ENCODE measurements at regions not wholly inside any gene's neighbourhood (a gene's known extent, or its start where the extent isn't known, plus 50 kb on each side); places are given as distances from the start of the nearest gene placed in this dataset.

GRCh38 chr4:164538097-164538496 lies 215.8 kb upstream of the SMIM31 start:
- Histone ChIP-seq H3K4me3 (replicated peaks in 1 of 3; ENCODE audit: low read depth in 2 of 3, low read length in 3 of 3) (no peak overlapping the region), H3K9ac (ENCODE audit: insufficient read depth, low read length, poor library complexity, severe bottlenecking) (no peak overlapping the region), H3K36me3 (replicated peaks in 1 of 2; ENCODE audit: control insufficient read depth in 1 of 2, insufficient read depth in 2 of 2, low read length in 2 of 2) (no peaks in the 10 kb centered on the region), H2AFZ (ENCODE audit: insufficient read depth, low read depth, low read length, poor library complexity, severe bottlenecking) (no peak overlapping the region), H3K27me3 (ENCODE audit: control insufficient read depth in 2 of 2, insufficient read depth in 2 of 2, low read length in 2 of 2) (no peaks in the 10 kb centered on the region), H3K79me2 (ENCODE audit: insufficient read depth, low read length) (no peaks in the 10 kb centered on the region), H3K27ac (ENCODE audit: low read depth in 1 of 2, low read length in 2 of 2) (no peak overlapping the region), H4K20me1 (ENCODE audit: insufficient read depth, low read length) (no peaks in the 10 kb centered on the region), H3K4me2 (replicated peaks; ENCODE audit: extremely low read depth, low read length, poor library complexity, severe bottlenecking) (no peak overlapping the region), H3K4me1 (ENCODE audit: control insufficient read depth in 1 of 2, insufficient read depth in 2 of 2, low read length in 2 of 2) (no peaks in the 10 kb centered on the region), H3K9me3 (replicated peaks in 1 of 2; ENCODE audit: control insufficient read depth in 1 of 2, insufficient read depth in 1 of 2, low read length in 2 of 2) (peaks cover 19% of the 10 kb centered on the region in 2 donors)
- DNase-seq, result no peak
- no peak overlapping the region for H3K27ac Mint-ChIP-seq
- no peaks in the 10 kb centered on the region for H3K4me1 Mint-ChIP-seq
- intact Hi-C loops (cut with micrococcal nuclease), result no loop called here
- H3K36me3 Mint-ChIP-seq, result no peaks in the 10 kb centered on the region
- H3K27me3 Mint-ChIP-seq (ENCODE audit: low read depth in 3 of 3), result no peaks in the 10 kb centered on the region
- H3K4me3 Mint-ChIP-seq, result no peak overlapping the region
- no peak for TF ChIP-seq CTCF (IDR thresholded peaks at IDR 0.05)
- WGBS (ENCODE audit: insufficient coverage), result 86% methylated on average over 2 of the region's 4 CpGs
- peaks cover 4 to 30% (median 14%) of the 10 kb centered on the region in 7 donors for H3K9me3 Mint-ChIP-seq

GRCh38 chr4:164540987-164541386 lies 212.9 kb upstream of the SMIM31 start:
- H3K4me3 Mint-ChIP-seq, result no peak overlapping the region
- H3K27ac ChIP-seq (ENCODE audit: low read depth in 1 of 2, low read length in 2 of 2), result no peak overlapping the region
- H3K27me3 ChIP-seq (ENCODE audit: control insufficient read depth in 2 of 2, insufficient read depth in 2 of 2, low read length in 2 of 2), result no peaks in the 10 kb centered on the region
- no peaks in the 10 kb centered on the region for H3K36me3 ChIP-seq (replicated peaks in 1 of 2; ENCODE audit: control insufficient read depth in 1 of 2, insufficient read depth in 2 of 2, low read length in 2 of 2)
- H3K9me3 ChIP-seq (replicated peaks in 1 of 2; ENCODE audit: control insufficient read depth in 1 of 2, insufficient read depth in 1 of 2, low read length in 2 of 2), result peaks cover 23 to 25% of the 10 kb centered on the region in 2 donors
- WGBS (ENCODE audit: insufficient coverage), result no CpG with 5 or more reads among the region's 2 CpGs
- no peak overlapping the region for H3K27ac Mint-ChIP-seq
- no peaks in the 10 kb centered on the region for H4K20me1 ChIP-seq (ENCODE audit: insufficient read depth, low read length)
- no peak overlapping the region for H3K4me2 ChIP-seq (replicated peaks; ENCODE audit: extremely low read depth, low read length, poor library complexity, severe bottlenecking)
- H3K4me1 Mint-ChIP-seq, result no peaks in the 10 kb centered on the region
- H3K36me3 Mint-ChIP-seq, result no peaks in the 10 kb centered on the region
- H3K9ac ChIP-seq (ENCODE audit: insufficient read depth, low read length, poor library complexity, severe bottlenecking), result no peak overlapping the region
- H2AFZ ChIP-seq (ENCODE audit: insufficient read depth, low read depth, low read length, poor library complexity, severe bottlenecking), result no peak overlapping the region
- intact Hi-C loops (cut with micrococcal nuclease), result no loop called here
- no peaks in the 10 kb centered on the region for H3K79me2 ChIP-seq (ENCODE audit: insufficient read depth, low read length)
- no peak for TF ChIP-seq CTCF (IDR thresholded peaks at IDR 0.05)
- no peaks in the 10 kb centered on the region for H3K27me3 Mint-ChIP-seq (ENCODE audit: low read depth in 3 of 3)
- DNase-seq, result no peak
- no peaks in the 10 kb centered on the region for H3K4me1 ChIP-seq (ENCODE audit: control insufficient read depth in 1 of 2, insufficient read depth in 2 of 2, low read length in 2 of 2)
- peaks cover 4 to 38% (median 16%) of the 10 kb centered on the region in 7 donors for H3K9me3 Mint-ChIP-seq
- H3K4me3 ChIP-seq (replicated peaks in 1 of 3; ENCODE audit: low read depth in 2 of 3, low read length in 3 of 3), result no peak overlapping the region

All from CD14-positive monocyte (primary cell).